Fibroblast of upper back skin (primary cell): ENCODE measurements at regions not wholly inside any gene's neighbourhood (a gene's known extent, or its start where the extent isn't known, plus 50 kb on each side); places are given as distances from the start of the nearest gene placed in this dataset.
"Not testable (repeated sequence)": the region's sequence is repeated elsewhere in the genome, so short reads cannot be mapped to it uniquely, and the experiment has no call there.

Source experiments
- DNase-seq: peaks from one replicate; pipeline ENCODE4 v3.0.0-alpha.2; 2013

DNA sequence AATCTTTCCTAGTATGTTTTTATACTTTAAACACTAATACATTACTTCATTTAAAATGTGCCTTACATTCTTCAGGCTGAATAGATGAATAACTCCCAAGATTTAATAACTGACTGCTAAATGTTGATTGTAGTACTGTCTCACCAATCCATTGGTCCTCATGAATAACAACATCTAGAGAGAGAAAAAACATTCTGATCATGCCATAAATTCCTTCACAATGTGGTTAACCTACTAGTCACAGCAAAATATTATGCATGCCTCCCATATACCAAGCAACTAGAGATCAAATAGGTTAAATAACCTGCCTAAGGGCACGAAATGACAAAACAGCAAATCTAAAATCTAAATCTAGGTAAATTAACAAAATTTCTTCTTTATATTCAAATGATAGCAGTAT lies 66.2 kb downstream of the SYT15 start:
- DNase-seq, result not testable (repeated sequence)

DNA sequence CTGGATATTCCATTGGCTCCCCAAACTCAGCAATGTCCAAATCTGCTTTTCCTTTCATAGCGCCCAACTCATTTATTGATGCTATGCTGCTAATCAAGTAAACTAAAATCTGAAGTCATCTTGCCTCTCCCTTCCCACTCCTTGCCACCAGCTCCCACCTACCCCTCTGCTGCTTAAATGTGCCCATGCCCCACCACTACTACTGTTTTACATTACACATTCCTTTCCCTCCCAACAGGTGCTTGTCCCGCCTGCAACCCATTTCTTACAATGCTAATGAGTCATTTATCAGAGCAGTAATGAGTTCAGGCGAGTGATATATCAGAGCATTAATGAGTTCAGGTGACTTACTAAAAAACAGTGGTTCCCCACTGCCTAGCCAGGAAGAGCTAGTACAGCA lies 67.2 kb downstream of the SYT15 start:
- DNase-seq, result not testable (repeated sequence)

DNA sequence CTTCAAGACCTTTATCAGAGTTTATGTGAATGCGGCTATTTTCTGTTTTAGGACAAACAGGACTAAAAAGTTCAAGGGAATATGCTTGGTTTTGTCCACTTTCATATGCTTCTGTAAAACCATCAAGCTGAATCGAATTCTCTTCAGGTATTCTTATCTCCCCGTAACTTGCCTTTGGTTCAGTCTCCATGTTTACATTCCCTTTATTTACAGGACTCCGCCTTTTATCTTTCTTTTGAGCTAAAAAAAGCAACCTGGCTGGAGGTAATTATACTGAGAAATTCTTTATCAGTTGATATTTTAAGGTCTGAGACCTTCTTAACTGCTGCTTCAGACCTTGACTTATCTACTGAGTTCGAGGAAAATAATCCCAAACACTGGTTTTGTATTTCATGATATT lies 72.0 kb downstream of the SYT15 start:
- DNase-seq, result not testable (repeated sequence)

DNA sequence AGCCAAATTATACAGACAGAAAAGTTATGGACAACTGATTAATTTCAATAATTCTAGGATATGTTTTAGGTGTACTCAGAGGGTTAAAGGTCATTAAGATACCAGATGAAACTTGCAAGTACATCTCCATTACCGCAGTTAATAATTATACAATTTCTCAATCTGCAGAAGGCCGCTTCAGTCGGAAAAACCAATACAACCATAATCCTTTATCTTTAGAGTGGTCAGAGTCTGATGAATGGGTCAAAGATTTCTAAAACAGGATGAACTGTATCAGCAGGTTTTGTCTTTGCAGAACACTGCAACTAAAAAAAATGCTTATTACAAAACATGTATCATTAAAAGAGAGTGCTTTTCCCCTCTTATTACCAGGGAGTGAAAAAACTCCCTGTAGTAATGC lies 78.5 kb downstream of the SYT15 start:
- not testable (repeated sequence) for DNase-seq

DNA sequence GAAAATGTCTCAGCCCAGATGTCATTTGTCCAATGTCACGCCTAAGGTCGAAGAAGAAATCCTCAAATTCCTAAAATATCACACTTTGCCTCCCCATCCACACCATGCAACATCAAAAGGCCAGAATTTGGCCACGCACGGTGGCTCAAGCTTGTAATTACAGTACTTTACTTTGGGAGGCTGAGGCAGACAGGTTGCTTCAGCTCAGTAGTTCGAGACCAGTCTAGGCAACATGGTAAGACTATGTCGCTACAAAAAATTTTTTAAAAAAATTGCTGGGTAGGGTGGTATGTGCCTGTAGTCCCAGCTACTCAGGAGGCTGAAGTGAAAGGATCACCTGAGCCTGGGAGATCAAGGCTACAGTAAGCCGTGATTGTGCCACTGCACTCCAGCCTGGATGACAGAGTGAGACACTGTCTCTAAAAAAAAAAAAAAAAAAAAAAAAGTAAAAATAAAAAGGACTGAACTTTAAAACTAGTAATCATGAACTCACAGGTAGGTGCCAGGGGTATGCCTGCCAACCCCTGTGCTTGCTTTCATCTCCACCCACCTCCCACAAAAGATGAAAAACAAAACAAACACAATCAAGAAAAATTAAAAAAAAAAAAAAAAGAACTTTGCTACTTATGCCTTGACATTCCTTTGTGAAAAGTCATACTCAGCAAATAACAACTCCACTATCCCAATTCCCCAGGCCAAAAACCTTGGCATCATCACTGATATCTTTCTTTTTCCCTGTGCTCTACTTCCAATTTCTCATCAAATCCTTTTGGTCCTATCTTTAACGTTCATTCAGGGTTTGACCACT lies 81.3 kb downstream of the SYT15 start:
- DNase-seq, result not testable (repeated sequence)

DNA sequence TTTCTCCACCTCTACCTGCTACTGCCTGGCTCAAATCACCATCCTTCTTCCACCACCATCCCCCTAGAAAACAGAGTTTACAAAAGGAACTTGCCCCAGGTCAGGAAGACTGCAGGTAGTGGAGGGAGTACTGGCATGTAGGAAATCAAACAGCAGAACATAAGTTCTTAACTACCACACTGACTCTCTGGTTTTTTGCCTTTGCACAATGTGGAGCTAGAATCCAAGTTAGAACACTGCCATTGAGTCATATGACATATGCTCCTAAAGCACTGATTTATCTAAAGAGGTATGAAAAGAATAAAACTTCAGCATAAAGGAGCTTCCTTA lies 81.9 kb downstream of the SYT15 start:
- DNase-seq, result not testable (repeated sequence)

DNA sequence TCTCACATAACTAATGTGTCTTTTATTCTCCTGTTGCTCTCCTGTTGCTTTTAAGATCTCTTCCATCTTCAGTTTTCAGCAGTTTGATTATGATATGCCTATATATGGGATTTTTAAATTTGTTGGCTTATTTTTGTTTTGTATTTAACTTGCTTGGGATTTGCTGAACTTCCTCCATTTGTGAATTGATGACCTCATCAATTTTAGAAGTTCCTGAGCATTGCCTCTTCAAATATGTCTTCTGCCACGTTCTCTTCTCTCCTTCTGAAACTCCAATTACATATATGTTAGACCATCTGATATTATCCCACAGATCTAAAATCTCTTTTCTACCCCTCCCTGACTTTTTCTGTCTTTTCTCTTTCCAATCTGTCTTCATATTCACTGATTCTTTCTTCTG lies 86.6 kb downstream of the SYT15 start:
- DNase-seq, result not testable (repeated sequence)

DNA sequence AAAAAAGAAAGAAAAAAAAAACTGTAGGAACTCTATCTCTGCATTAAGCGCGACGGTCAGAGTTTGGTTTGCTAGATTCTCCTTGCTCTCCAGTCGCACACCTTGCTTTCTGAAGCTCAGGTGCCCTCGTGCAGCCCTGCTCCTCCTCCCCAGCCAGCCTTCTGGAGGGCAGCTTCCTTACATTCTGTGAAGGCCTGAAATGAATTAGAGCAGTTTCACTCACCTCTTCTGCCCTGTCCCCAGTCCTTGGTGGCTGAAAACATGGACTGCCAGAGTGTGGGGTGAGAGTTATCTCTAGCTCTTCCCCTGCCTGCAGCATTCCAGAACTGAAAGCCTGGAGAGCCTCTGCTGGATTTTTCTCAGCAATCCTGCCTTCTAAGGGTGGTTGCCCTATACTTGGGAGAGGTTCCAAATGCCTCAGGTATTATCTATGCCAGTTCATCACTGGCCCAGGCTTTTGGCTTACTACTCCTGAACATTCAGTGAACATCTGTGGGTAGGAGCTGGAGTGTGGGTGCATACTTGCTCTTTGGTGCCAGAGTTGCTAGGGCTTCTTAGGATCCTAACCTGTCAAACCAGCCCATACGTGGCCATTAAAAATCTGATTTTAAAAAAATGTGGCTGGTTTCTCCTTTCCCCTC lies 89.5 kb downstream of the SYT15 start:
- not testable (repeated sequence) for DNase-seq

DNA sequence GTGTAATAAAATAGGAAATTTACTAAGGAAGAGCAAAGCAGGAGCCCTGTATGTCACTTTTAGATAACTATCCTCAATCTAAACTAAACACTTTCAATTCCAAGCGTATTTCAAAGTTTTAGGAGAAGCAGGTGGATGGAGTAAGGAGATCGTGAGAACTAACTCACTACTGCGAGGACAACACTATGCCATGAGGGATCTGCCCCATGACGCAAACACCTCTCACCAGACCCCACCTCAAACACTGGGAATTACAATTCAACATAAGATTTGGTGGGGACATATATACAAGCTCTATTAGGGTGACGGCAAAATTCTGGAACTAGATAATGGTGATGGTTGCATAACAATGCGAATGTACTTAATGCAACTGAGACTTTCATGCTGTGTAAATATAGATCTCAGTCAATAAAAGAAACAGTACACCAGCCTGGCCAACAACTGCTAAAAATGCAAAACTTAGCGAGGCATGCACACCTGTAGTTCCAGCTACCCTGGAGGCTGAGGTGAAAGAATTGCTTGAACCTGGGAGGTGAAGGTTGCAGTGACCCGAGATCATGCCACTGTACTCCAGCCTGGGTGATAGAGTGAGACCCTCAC lies 99.0 kb downstream of the SYT15 start:
- not testable (repeated sequence) for DNase-seq

DNA sequence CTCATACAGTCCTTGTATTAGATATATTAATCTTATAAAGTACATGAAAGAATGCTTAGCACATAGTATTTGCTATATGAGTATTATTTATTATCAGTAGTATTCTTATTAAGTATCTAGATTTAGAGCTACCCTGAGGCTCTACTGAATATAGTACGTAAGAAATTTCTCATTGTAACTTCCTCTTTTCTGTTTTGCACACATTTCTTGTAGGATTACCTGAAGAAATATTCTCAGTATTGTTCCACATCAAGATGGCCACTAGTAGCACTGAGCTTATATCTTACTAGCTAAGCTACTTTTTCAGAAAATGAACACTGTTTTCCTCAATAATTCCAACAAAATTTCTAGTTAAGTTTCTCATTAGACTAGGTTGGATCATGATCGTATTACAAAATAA lies 112.5 kb downstream of the SYT15 start:
- not testable (repeated sequence) for DNase-seq

DNA sequence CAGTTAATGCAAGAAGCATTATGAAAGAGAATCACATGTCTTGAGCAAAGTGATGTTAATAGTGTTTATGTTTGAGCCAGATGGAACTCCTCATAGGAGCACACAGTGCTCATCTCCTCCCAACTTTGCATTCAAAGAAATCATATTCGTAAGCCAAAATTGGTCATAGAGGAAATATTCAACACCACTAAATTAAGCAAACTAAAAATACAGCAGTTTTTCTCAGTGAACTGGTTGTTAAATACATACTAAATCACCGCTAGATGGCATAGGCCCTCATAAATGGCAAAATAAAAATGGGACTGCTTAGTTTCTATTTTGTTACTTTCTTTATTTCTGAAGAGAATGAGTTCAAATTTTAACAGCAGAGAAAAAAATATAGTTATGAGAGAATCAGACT lies 114.3 kb downstream of the SYT15 start:
- not testable (repeated sequence) for DNase-seq

DNA sequence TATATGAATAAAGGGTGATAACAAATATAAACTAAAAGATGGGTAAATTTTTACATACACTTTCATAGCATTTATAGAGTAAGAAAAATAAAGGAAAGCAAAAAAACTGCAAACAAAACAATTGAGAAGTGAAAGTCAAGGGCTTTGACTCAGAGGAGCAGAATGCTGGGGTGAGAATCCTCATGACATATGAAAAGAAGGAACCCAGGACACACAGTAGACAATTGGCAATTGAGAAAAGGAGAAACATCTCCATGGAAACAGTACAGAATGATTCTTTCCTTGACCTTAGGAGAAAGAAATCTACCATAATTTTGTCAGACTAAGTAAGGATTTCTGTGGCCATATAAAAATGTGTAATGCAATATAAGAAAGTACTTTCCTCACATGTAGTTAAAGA lies 138.3 kb downstream of the SYT15 start:
- DNase-seq, result not testable (repeated sequence)

DNA sequence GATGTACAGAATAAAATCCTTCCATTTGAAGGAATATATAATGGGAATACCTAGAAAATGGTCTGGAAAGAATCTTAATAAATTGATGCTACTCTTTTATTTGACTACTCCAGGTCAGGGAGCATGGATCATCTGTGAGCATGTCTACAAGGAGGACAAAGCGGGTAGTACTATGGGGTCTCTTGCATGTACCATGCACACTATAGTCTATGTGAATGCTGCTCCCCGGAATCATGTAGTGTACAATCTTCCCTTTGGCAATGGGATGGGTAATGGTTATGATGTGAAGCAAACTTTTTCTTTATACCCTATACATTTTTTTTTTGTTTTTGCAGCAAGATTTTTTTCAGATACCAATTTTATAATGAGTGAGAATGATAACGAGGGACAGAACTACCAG lies 139.1 kb downstream of the SYT15 start:
- DNase-seq, result not testable (repeated sequence)

DNA sequence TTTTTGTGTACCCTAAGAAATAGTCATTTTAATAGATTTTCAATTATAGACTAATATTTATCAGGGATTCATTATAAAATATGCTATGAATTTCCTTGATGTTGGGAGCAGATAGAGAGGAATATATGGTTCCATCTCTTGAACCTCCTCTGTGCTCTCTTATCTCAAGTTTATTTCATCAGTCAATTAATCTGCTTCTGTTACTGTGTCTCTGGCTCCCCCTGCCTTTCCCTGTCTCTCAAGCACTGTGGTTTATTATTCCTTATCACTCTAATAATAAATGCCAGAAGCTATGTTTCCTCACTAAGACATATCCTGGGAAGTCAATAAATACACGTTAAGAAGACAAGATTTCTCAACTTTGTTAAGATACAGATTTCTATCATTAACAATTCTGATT lies 141.5 kb downstream of the SYT15 start:
- DNase-seq, result peak; percentile 0

DNA sequence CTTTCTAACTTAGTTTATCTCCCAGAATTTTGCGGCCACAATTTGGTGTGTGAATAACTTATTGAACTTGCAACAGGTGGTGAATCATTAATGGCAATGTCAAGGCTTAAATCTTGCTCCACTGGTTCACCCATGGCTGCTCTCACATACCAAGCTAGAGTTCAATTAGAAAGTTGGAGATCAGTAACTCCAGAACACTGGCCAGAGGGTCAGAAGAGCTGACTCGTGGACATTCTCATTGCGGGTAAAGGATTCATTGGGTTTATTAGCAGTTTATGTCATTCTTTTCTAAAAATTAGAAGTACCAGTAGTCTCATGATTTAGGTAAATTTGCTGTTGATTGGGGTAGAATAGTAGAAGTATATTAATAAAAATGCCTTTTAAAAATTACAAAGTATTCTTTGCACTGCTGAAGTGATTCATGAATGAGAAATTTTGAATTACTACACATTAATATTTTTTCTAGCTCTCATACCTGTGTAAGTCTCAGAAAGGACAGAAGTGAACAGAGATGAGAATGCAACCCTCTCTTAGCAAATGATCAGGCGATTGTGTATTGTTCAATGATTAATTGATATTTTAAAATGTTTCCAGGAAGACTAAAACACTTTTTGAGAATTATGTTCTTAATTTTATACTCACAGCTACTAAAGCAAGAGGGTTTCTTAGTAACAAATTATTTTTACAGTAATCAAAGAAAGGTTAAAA lies 142.0 kb downstream of the SYT15 start:
- DNase-seq, result not testable (repeated sequence)

DNA sequence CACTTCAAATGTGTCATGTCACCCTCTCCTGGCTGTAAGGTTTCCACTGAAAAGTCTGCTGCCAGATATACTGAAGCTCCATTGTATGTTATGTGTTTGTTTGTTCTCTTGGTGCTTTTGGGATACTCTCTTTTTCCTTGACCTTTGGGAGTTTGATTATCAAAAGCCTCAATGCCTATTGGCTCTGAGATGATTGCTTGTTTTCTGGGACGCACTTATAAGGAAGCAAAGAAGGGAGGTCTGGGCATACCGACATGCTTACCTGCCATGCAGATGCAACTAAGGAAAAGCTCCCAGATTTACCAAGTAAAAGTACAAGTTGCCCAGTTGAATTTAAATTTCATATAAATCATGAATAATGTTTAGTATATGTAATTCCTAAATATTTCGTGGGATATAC lies 145.3 kb downstream of the SYT15 start:
- not testable (repeated sequence) for DNase-seq

DNA sequence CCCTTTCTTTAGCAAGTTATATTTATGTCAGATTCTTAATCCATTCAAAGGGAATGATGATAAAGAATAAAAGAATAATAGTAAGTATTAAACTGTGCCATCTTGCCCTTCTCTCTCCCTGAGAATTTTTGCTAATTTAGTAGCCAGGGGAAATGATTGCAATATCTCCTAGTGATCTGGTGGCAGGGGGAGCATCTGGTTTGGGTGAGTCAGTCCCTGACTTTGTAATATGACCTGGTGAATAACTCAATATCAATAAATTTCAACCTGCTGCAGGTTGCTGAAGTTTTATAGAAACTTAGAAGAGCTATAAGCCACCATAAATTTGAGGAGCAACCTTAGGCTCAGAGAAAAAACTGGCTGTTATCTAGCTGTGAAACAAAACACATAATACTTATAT lies 149.4 kb downstream of the SYT15 start:
- DNase-seq, result not testable (repeated sequence)

DNA sequence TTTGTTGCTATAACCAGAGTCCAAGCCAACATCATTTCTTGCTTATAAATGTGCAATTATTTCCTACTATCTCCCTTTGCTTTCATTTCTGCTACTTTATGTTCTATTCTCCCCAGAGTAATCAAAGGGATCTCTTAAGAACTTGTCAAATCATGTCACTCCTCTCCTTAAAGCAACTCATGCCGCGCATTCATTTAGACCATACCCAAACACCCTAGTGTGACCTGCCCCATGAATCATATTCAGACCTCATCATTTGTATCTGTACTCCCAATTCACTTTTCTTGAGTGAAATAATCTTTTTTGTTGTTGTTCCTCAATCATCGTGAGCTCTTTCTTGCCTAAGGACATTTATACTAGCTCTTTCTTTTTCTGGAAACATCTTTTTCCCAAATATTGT lies 151.8 kb downstream of the SYT15 start:
- DNase-seq, result not testable (repeated sequence)

DNA sequence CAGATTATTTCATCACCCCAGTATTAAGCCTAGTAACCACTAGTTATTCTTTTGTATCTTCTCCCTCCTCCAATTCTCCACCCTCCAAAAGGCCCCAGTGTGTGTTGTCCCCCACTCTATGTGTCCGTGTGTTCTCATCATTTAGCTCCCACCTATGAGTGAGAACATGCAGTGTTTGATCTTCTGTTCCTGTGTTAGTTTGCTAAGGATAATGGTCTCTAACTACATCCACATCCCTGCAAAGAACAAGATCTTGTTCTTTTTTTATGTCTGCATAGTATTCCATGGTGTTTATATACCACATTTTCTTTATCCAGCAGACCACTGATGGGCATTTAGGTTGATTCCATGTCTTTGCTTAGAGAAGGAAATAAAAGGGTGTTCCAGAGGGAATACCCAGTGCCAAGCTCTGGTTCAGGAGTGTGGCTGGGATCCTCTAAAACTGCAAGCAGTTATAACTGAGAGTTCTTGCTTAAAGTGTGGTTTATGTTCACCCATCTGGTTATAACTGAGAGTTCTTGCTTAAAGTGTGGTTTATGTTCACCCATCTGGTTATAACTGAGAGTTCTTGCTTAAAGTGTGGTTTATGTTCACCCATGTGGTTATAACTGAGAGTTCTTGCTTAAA lies 154.8 kb downstream of the SYT15 start:
- DNase-seq, result not testable (repeated sequence)

DNA sequence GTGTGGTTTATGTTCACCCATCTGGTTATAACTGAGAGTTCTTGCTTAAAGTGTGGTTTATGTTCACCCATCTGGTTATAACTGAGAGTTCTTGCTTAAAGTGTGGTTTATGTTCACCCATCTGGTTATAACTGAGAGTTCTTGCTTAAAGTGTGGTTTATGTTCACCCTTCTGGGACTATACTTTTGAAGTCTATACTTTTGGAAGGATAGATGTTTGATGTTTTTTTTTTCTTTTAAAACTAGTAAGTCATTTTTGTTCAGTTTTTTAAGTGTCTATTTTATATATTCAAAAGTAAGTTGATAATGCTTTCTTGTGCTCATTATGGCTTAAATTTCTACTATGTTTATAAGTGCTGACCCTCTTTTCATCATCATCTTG lies 155.3 kb downstream of the SYT15 start:
- DNase-seq, result not testable (repeated sequence)

DNA sequence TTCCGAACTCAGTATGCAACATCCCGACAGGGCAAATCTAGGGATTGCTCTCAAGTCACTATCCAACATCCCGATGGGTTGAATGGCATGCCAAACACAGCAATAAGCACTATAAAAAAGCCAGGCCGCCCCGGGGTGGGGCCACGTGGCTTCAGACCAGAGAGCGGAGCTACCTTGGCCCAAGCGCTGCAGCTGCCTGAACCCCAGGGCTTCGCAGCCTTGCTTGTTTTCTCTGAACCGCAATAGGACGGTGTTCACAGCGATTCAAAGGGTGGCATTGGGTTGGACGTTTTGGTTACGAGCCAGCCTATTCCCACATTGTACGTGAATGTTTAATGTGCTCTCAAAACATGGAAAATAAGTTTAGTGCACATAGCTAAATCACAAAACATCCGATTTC lies 161.0 kb downstream of the SYT15 start:
- DNase-seq, result not testable (repeated sequence)

DNA sequence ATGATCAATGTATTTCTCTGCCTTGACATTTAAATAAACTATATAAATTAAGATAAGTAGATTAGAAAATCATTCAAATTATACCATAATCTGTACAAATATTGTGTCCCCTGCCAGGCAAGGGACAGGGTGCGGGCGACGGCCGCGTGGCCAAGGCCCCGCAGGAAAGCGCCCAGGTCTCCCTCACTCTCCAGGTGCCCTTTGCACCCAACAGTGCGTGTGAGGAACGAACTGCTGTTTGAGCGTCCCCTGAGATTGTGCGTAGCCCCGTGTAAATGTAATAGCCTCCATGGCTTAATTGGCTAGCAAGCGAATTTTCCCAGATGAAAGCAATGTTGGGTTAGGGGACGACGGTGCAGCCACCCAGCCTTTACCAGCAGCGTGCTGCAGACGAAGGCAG lies 161.4 kb downstream of the SYT15 start:
- DNase-seq, result not testable (repeated sequence)

DNA sequence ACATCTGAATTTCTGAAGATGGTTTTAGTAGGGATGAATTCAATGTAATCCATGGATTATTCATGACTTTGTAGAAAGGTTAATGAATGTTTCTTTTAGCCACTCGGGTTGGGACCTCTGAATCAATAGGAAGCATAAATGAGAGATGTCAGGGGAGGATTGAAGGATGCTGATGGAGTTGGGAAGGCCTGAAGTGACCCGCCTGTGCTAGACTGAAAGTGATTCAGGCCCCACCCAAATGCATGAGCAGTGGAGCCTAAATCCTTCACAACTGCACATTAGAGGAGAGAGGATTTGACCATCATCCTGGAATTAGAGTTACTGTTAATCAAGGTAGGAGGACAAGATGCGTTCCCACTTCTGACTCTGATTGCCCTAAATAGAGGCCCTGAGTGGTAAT lies 162.2 kb upstream of the PTPN20 start:
- not testable (repeated sequence) for DNase-seq
